ENCODE measurements at regions not wholly inside any gene's neighbourhood (a gene's known extent, or its start where the extent isn't known, plus 50 kb on each side); places are given as distances from the start of the nearest gene placed in this dataset.

DNA sequence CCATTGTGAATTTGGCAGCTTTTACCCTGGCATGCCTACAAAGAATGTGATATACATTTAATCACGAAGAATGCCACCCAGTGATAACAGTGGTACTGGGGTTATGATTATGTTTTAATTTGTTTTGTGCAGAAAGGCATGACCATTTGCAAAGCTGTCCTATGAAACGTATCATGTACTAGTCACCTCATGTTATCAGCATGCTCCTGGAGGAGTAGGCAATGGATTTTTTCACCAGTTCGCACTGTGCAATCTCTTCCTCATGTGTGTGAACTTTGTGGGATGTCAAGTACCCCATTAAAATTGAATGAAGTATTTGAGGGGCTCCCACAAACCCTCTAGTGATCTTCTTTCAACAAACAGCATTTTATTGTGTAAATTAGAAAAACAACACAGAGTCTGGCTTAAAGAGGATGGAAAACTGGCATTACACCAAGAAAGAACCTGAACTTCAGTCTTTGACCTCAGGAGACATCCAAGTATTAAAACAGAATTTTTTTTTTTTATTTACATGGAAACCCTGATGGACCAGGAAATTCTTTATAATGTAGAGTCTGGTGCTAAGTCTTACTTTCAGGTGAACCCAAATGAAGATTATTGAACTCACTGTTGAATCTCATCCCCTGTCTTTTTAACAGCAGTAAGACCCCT lies 200.6 kb upstream of the PGRMC2 start:
- DNase-seq (ENCODE audit: low read depth, low spot score) = no peak

DNA sequence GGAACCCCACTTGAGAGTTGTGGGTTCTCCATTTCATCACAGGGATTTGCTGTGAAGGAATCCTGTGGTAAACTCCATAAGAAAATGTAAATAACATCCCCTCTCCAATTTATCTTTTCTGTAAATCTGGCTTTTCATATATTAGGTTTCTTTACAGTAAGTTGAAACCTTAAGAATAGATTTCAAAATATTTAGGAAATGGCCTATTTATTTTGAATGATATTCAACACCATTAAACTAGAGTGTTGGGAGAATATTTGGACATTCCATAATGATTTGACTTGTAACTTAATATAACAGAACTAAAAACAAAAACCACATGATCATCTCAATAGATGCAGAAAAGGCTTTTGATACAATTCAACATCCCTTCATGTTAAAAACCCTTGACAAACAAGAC lies 197.3 kb upstream of the PGRMC2 start:
- DNase-seq (ENCODE audit: low read depth, low spot score) = no peak

DNA sequence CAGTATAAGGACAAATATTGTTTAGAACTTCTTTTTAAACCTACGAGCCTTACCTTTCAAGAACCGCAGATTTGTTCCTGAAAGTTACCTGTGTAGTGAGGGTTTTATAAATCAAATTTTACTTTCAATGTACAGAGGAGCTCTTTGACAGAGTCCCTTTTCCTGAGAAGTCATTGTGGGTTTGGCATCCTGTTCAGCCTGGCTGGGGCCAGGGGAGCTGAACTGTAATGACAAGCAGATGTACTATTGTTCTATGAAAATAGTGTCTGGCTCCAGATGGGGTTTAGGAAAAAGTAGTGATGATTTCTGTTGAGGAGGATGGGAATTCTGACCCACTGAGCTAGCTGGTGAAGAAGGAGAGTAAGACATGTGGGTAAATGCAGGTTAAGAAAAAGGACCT lies 196.2 kb upstream of the PGRMC2 start:
- DNase-seq (ENCODE audit: low read depth, low spot score) = no peak

DNA sequence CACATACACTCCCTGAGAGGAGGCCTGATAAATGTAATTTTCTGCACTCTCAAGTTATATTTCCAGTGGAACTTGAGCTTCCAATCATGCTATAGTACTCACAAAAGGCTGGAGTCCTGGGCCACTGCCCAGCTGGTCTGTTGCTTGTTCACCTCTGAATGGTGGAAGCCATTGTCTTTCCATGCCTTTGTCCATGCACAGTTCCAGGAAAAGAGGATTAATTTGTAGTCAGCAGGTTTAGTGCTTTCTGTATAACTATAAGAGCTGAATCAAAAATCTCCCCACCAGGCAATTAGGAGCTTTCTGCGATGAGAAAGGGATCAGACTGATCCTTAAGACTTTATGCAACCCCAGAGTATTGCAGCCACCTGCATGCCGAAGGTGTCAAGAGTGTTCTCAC lies 195.4 kb upstream of the PGRMC2 start:
- no peak for DNase-seq (ENCODE audit: low read depth, low spot score)

DNA sequence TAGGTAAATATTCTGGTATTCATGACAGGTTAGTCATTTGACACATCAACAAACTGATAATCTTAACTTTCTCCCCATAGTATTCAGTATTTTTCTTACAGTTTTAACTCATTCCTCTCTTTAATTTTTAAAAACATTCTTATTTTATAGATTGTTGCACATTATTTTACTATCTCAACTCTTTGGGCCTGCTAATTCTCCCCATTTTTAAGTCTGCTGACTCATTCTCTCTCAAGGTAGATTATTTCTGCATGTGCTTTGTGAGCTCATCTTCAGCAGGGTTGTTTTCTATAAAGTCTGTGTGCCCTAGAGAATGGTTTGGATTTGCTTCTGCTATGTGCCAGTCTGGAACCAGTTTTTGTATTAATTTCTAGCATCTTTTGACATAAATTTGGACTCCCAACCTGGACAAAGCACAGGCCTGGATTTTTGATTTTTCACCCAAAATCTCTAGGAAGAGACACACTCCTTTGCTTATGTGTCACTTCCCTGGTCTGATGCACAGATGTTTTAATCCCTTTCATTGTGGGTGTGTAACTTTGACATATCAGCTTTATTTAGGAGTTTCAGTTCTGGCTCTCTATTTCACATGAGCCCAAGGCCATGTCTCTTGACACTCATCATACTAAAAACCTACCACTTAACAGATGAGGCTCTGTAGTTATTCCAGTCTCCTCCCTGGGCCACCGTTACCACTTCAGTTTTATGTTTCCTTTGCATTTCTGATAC lies 194.3 kb upstream of the PGRMC2 start:
- DNase-seq (ENCODE audit: low read depth, low spot score) = no peak

DNA sequence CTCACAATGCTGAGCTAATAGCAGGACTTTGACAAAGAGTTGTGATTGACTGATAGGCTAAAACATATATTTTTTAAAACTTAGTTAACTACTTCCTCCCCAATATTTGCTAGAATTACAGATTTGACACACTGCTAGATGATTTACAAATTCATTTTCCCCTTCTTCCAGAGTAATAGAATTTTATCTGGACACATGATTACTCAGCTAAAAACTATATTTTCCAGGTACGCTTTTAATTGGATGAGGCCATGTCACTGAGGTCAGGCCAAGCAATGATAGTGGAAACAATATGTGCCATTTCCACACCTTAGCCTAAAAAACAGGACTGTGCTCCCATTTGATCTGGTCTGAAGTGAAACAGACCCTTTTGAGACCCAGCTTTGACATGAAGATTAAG lies 193.3 kb upstream of the PGRMC2 start:
- DNase-seq (ENCODE audit: low read depth, low spot score) = no peak

DNA sequence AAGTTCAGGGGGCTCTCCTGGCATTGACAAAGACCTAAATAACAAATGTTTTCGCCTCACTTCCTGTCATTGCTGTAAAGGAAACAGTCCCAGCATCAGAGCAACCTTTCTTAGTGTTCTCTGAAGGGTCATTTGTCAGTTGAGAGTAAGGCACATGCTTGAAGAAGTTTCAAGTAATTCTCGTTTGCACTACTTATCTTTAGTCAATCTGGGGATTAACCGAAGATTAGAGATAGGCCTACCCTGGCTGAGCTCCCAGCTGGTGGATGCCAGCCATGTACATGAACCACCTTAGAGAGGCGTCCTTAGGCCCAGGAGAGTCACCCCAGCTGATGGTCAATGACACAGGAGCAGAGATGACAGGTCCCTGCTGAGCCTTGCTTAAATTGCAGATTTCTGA lies 189.9 kb upstream of the PGRMC2 start:
- DNase-seq (ENCODE audit: low read depth, low spot score) = no peak

DNA sequence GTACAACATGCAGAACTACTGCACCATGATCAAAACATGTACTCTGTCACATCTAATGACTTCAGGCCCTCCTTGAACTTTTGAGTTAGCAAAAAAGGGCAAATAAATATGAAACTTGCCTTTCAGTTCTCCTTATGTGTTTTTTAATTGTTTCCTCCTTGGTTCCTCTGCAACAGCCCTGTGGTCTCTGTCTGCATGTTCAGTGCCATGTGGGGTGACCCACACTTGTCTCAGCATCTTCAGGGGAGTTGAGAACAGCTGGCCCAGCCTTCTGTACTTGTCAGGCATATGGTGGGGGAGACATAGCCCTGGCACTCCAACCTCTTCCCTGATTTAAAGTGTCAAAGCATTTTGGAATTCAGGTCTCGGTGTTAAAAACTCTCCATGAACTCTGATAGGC lies 188.0 kb upstream of the PGRMC2 start:
- DNase-seq (ENCODE audit: low read depth, low spot score) = no peak

DNA sequence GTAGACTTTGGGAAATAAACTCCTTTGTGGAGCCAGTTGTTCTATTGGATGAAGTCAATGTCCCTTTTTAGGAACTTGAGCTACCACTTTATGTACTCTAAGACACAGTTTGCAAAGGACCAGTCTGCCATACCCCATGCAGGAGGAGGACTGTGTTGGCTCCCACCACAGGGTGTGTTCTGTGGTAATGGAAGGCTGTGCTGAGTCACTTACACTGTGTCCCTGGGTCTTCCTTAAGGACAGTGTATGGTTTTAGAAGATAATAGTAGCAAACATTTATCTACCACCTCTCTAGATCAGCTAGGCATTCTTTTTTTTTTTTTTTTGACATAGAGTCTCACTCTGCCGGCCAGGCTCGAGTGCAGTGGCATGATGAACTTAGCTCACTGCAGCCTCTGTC lies 184.0 kb upstream of the PGRMC2 start:
- DNase-seq (ENCODE audit: low read depth, low spot score) = no peak

DNA sequence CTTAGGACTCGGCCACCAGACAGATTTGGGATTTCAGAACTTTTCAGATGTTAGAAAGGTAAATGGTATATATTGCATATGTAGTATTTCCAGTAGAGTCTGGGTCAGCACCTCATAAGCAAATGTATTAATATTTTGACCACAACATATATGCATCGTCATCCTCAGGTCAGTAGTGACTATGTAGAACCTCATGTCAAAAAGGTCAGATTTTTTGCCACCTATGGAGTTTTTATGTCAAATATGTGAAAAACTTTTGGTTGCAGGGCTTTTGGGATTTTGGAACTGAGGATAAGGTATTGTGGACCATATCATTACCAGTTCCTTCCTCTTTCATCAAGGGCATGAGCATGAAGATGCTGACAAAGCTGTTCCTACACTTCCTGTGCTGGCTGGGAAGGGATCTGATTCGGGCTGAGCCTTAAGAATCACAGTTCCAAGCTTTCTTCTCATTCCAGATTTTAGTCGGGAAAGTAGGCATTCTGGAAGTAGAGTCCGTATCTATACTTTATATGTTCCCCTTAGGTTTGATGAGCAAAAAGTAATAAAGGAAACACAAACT lies 183.0 kb upstream of the PGRMC2 start:
- DNase-seq (ENCODE audit: low read depth, low spot score) = no peak

DNA sequence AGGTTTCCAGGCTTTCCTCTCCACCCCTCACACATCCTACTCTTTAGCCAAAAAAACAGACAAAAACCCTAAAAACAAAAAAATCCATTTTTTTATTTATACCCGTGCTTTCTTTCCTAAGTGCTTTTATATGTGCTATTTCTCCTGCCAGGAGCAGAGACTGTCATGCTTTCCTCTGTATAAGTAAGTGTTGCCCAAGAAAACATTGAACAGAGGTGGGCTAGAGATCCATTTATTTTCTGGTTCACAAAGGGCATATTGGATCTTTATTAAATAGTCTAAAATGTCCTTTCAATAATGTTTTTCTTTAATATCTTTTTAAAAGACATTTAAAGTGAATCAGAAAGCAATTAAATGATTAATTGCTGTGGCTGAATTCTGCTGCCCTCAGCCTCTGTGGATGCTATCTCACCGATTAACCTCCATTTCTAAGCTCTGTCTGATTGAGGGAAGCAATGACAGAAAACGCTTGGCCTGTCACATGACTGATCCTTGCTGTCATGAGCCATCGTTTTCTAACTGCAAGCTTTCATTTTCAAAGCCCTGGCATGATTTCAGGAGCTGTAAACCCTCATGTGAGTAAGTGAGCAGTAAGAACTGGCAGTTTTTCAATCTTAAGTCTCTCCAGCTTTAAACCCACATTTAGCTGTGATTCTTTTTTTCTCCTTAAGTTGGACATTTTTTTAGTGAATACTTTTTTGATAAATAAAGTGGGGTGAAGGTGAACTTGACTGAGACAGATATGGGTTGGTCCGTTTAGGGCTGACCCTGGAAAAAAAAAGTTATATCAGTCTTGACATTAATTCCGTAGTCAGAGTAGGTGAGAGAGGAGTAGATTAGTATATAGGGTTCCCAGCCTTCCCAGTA lies 180.7 kb upstream of the PGRMC2 start:
- DNase-seq (ENCODE audit: low read depth, low spot score) = no peak

DNA sequence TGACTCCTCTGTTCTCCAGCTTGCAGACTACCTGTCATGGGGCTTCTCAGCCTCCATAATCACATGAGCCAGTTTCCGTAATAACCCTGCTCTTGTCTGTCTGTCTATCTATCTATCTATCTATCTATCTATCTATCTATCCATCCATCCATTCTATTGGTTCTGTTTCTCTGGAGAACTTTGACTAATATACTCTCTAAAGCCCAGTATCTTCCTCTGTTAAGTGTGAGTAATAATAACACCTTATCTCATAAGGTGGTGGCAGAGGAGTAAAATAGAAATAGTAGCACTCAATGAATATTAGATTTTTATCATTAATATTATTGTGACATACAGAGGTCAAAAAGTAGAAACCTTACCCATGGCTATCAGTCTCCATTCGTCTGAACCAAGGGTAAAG lies 177.9 kb upstream of the PGRMC2 start:
- no peak for DNase-seq (ENCODE audit: low read depth, low spot score)

DNA sequence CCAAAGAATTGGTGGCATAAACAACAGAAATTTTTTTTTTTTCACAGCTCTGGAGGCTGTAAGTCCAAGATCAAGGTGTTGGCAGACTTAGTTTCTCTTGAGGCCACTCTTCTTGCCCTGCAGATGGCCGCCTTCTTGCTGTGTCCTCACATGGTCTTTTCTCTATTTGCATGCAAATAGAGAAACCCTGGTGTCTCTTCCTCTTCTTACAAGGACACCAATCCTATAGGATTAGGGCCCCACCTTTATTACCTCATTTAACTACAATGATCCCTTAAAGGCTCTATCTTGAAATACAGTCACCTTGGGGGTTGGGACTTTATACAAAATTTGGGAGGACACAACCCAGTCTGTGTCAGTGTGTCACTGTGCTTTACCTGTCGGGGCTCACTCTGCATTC lies 175.4 kb upstream of the PGRMC2 start:
- DNase-seq (ENCODE audit: low read depth, low spot score) = no peak

DNA sequence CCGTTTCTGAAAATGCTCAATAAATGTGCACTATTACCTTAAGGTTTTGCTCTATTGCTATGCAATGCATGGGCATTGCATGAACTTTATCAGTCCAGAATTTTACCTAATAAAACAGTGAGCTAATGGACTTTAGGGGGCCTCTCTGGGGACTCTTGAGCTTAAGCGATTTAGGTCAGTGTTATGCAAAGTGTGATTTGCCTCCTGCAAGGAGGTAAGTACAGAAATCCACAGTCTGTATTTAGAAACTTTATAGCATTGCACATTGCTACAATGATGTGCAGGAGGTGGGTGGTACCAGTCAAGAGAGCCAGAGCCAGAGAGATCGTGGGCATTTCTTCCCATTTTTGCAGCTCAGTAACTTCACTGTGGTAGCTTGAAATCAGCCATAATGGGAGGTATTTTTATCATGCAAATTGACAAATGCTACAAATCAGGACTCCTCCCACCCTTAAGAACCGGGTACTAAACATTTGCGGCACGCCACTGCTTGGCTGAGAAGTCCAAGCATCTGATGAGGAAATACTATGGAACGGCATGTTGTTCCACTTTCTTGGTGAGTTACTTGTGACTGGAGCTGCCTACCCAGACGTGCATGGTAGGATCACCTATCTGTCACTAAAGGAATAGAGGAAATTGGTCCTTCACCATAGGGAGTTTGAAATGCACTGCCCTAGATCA lies 174.6 kb upstream of the PGRMC2 start:
- DNase-seq (ENCODE audit: low read depth, low spot score) = no peak

DNA sequence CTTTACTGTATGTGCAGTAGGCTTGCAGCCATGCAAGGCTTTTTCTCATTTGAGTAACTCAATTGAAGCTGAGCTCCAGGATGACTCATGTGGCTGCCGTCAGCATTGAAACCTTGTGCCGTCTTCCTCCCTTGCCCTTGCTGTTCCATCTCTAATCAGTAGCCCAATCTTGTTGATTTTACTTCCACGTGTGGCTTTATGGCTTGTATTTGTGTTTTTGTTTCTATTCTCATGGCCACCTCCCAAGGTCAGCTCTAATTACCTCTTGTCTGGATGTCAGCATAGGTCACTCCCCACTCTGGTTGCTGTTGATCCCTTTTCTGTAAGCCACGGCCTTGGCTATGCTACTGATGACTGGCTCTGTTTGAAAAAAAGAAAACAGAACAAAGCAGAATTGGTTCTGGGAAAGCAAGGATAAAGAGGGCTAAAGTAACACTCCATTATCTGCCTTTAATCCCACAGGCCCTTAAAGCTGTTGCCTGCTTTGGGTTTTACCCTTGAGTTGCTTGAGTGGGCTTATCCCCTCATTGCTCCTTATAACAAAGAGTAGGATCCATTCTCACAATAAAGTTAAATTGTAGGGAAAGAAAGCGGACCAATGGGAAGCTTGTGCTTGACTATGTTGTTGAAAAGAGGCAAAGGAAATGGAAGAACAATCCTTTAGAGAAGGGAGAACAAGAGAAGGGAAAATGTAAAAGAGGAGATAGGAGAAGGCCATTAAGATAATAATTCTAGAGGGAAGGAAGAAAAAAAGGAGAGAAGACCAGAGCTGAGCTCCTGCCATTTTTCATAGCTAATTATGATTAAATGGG lies 173.9 kb upstream of the PGRMC2 start:
- peak; percentile 65 for DNase-seq (ENCODE audit: low read depth, low spot score)

DNA sequence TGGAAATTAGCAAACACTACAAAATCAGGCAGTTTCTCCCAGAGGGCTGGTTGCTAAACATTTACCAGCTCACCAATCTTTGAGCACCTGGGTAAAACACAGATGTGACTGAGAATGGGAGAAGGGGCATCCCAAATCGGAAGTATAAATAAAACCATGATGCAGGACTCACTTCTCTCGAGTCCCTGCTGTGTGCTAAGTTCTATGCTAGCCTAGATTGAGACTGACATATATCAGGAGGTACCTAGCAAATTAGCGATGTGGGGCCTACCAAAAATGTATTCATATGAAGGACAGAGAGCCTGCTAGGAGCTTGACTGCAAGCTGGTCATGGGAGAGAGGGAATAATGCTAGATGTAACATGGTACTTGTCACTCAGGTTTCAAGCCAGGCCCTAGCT lies 171.9 kb upstream of the PGRMC2 start:
- DNase-seq (ENCODE audit: low read depth, low spot score) = no peak

DNA sequence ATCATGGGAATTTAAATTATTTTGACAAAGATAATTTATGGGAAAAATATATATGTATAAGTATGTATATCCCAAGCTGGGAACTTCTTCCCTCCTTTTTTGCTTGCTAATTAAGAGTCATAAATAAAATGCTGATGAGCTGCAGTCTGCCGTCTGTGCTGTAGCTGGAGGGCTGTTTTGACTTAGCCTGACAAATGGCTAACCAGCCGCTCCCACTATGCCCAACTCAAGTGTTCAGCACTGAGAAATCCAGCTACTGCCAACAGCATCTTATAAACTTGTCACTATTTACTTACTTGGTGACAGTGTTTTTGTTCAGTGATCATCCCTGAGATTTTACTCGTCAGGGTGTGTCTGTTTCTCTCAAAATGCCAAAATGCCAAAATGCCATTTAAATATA lies 171.2 kb upstream of the PGRMC2 start:
- no peak for DNase-seq (ENCODE audit: low read depth, low spot score)

DNA sequence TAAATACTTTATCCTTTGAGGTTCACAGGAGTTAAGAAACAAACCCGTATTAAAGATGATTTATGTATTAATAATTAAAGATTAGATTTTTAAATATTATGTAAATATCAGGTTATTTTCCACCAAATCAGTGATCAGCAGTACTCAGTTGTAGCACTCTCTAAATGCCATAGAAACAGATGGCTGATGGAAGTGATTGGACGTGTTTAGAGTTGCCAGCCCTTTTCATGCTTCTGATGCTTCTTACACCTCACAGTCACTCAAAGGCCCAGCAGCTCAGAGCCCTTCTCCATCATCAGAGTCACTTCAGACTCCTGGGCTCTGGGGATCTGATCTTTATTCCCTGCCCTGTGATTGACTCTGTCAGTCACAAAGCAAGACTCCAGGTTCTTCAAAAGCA lies 170.1 kb upstream of the PGRMC2 start:
- no peak for DNase-seq (ENCODE audit: low read depth, low spot score)

DNA sequence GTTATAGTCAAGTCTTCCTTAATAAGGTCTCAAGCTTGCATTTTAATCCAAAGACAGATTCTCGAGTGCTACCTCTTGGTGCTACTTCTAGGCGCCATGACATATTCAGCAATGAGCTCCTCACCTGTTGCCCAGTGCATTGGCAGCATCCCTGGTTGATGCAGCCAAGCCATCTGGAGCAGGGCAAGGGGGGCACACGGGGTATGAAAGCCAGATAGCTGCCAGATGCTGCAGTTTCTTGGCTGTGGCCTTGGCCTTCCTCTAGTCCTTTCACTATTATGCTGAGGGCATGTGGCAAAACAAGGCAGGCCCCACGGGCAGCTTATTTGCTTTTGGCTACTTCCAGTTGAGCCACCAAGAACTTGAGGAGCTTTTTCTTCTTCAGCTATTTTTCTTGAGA lies 168.6 kb upstream of the PGRMC2 start:
- no peak for DNase-seq (ENCODE audit: low read depth, low spot score)

DNA sequence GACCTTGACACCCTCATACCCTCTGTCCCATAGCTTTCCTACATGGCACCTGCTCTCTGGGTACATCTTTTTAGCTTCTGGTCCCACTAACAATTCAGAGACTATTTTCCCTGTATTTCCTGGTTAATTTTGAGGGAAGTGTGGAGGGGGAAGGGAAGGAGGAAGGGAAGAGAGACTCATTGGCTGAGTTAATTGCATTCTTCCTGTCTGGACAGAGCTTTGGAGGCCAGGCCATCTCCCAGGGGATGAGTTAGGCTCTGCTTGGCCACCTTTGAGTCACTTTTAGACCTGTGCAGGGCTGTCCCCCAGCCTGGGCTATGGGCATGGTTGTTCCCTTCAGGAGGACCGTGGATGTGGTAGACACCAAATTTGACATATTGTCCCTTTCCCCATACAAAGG lies 167.9 kb upstream of the PGRMC2 start:
- no peak for DNase-seq (ENCODE audit: low read depth, low spot score)

DNA sequence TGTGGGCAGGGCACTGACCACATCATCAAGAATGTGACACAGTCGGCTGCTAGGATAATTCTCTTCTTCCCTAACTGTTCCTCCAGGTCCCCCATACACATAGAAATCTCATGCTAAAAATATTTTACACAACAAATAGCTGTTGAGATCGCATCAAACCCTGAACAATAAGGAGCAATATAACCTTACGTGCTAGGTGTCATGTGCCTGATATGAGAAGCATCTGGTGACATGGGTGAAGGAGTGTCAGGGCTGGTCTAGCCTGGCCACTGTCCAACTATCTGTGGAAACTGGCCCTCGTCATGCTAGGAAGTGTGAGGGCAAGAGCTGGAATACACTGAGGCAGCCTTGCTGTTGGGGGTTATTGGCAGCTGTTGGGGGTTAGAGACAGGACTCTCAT lies 167.3 kb upstream of the PGRMC2 start:
- no peak for DNase-seq (ENCODE audit: low read depth, low spot score)

Measured in ELF-1 (cell line).